Neural crest cell (in vitro differentiated cells): ENCODE measurements at regions not wholly inside any gene's neighbourhood (a gene's known extent, or its start where the extent isn't known, plus 50 kb on each side); places are given as distances from the start of the nearest gene placed in this dataset.

ENCODE experiments used
- DNase-seq: peaks from one replicate; pipeline ENCODE4 v3.0.0; 2021; ENCODE audit warnings: low read depth, mixed read lengths, low spot score
- H3K27ac Mint-ChIP-seq: one replicate; pipeline ENCODE4 v1.8.0; 2021; ENCODE audit warnings: mild to moderate bottlenecking, mixed read lengths; ENCODE audit not compliant: unreplicated experiment
- H3K27me3 Mint-ChIP-seq: 2 replicates; pipeline ENCODE4 v1.8.0; 2021; ENCODE audit warnings: low read depth, mild to moderate bottlenecking, mixed read lengths
- H3K36me3 Mint-ChIP-seq: 2 replicates; pipeline ENCODE4 v1.8.0; 2021; ENCODE audit warnings: low read depth, mild to moderate bottlenecking, mixed read lengths
- H3K4me1 Mint-ChIP-seq: 2 replicates; pipeline ENCODE4 v1.8.0; 2021; ENCODE audit warnings: mixed read lengths
- H3K4me3 Mint-ChIP-seq: one replicate; pipeline ENCODE4 v1.8.0; 2021; ENCODE audit warnings: mild to moderate bottlenecking, mixed read lengths
- H3K9me3 Mint-ChIP-seq: 2 replicates; pipeline ENCODE4 v1.8.0; 2021; ENCODE audit warnings: mixed read lengths
- CTCF ChIP-seq: fragments of 200-600 bp; sonication (generic); conservative IDR thresholded peaks from 2 replicates; pipeline ENCODE4 v1.5.0; 2021; ENCODE audit warnings: antibody characterized with exemption, mild to moderate bottlenecking

GRCh38 chr17:5809056-5809455 is 224.7 kb upstream of the NLRP1 start:
- Mint-ChIP-seq H3K36me3 (peaks cover 18% of the 10 kb centered on the region), H3K9me3 (peaks cover 13% of the 10 kb centered on the region), H3K27ac (no peak overlapping the region), H3K4me3 (no peak overlapping the region), H3K4me1 (no peaks in the 10 kb centered on the region), H3K27me3 (peaks cover 9% of the 10 kb centered on the region)
- TF ChIP-seq CTCF = no peak
- no peak for DNase-seq

- no peak for TF ChIP-seq CTCF
- peaks cover 13% of the 10 kb centered on the region for H3K9me3 Mint-ChIP-seq
- H3K27ac Mint-ChIP-seq = no peak overlapping the region
- H3K4me3 Mint-ChIP-seq = no peak overlapping the region
- no peaks in the 10 kb centered on the region for H3K4me1 Mint-ChIP-seq
- no peak for DNase-seq
- H3K36me3 Mint-ChIP-seq = peaks cover 18% of the 10 kb centered on the region
- peaks cover 9% of the 10 kb centered on the region for H3K27me3 Mint-ChIP-seq
Measured at GRCh38 chr17:5809580-5810188, 225.4 kb upstream of the NLRP1 start.

GRCh38 chr17:5812590-5812989 is 228.3 kb upstream of the NLRP1 start:
- Mint-ChIP-seq H3K4me1 (peaks cover 3% of the 10 kb centered on the region), H3K9me3 (peaks cover 13% of the 10 kb centered on the region), H3K27ac (no peak overlapping the region), H3K36me3 (peaks cover 18% of the 10 kb centered on the region), H3K27me3 (peaks cover 7% of the 10 kb centered on the region), H3K4me3 (no peak overlapping the region)
- no peak for TF ChIP-seq CTCF
- DNase-seq = no peak

- H3K9me3 Mint-ChIP-seq = peaks cover 13% of the 10 kb centered on the region
- TF ChIP-seq CTCF = no peak
- H3K4me3 Mint-ChIP-seq = no peak overlapping the region
- no peak overlapping the region for H3K27ac Mint-ChIP-seq
- H3K4me1 Mint-ChIP-seq = peaks cover 3% of the 10 kb centered on the region
- H3K27me3 Mint-ChIP-seq = peaks cover 7% of the 10 kb centered on the region
- peaks cover 18% of the 10 kb centered on the region for H3K36me3 Mint-ChIP-seq
- DNase-seq = no peak
Measured at GRCh38 chr17:5813357-5813756, 229.0 kb upstream of the NLRP1 start.

- no peak for DNase-seq
- no peak for TF ChIP-seq CTCF
- Mint-ChIP-seq H3K9me3 (peaks cover 11% of the 10 kb centered on the region), H3K36me3 (peaks cover 13% of the 10 kb centered on the region), H3K4me1 (peaks cover 3% of the 10 kb centered on the region), H3K27me3 (peaks cover 2% of the 10 kb centered on the region), H3K27ac (no peak overlapping the region), H3K4me3 (no peak overlapping the region)
Measured at GRCh38 chr17:5815396-5815795, 231.1 kb upstream of the NLRP1 start.
